COR-L47 (cell line): ENCODE measurements at regions not wholly inside any gene's neighbourhood (a gene's known extent, or its start where the extent isn't known, plus 50 kb on each side); places are given as distances from the start of the nearest gene placed in this dataset.
A peak's percentile ranks its signal among the peaks of the same experiment; 100 is the strongest.

ENCODE experiments used
- DNase-seq: peaks from one replicate; lab custom pipeline; 2025; lab: John Stamatoyannopoulos, UW

DNA sequence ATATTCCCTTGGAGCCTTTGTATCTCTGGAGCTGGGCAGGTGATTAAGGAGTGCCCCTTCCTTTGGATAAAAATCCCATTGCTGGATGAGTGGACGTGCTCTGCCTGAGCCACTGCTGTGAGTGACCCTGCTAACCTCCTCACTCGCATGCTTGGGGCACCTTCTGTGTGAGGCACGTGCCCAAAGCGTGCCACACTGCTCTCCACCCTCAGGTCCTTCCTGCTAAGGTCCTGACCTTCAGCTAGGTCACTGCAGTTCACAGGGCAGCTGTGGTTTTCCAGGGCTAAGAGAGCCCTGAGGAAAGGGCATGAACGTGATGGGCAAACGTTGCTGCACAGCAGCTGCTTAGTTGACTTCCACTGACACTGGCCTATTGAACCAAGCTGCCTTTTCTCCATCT lies 204.4 kb upstream of the COBL start:
- no peak for DNase-seq

DNA sequence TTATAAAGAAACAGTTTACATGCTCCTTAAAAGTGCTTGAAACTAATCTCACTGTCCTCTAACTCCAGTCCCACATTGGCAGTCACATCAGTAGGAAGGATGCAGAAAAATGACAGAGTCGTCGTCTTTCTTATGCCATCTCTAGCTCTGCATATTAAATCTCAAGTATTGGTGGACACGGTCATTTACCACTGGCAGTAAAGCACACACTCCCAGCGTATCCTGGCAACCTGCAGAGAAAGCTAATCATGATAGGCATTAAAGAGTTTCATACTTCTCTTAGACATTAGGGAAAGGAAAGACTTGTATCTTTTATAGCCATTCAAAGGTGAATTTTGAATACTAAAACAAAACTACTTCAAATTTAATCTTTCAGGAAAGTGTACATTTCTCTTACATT lies 202.0 kb upstream of the COBL start:
- no peak for DNase-seq

DNA sequence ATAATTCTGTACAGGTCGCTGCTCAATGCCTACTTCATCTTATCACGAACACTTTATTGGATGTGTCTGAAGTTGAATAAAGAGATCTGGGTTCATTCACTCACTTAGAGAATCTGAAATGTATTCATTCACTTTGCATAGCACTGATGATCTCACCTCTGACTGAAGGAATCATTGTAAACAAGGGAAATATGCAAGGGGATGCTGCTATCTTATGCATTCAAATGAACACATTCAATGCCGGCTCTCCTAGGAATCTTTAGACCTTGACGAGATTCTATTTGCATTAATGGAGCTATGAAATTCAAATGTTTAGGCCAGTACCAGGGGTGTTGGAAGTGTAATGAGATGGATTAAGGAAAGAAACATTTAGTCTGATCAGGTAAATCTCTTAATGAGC lies 200.6 kb upstream of the COBL start:
- no peak for DNase-seq

DNA sequence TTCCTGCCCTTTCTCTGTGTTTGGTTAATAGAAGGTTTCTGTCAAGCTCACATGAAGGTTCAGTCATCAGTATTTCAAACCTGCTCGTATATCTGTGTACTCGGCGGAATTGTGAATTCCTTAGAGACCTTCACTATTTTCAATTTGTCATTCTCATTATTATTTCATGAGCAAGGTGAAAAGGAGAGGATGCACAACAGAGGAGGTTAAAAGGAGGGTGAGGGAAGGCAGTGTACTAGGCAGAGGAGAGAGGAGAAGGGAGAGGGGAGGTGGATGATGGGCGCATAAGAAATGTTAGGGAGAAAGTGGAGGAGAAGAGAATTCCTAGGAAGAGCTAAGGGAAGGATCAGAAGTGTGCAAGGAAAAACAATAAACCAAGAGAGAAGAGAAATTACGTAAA lies 185.0 kb upstream of the COBL start:
- no peak for DNase-seq

DNA sequence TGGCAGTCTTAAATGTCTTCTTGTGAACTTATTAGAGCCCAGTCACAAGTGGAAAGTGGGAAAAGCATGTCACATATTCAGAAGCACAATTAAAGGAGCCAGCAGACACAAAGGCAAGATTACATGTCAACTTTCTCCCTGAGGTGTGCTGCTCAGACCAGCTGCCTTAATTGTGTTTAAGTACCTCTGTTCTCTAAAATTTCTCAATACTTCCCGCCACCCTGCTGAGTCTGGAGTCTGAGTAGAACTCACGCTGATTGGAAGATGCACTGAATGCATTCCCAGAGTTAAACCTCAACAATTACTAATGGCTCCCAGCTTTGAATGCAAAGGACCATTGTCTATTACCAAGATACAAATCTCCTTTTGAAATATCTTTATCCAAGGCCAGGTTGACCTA lies 166.4 kb upstream of the COBL start:
- no peak for DNase-seq

DNA sequence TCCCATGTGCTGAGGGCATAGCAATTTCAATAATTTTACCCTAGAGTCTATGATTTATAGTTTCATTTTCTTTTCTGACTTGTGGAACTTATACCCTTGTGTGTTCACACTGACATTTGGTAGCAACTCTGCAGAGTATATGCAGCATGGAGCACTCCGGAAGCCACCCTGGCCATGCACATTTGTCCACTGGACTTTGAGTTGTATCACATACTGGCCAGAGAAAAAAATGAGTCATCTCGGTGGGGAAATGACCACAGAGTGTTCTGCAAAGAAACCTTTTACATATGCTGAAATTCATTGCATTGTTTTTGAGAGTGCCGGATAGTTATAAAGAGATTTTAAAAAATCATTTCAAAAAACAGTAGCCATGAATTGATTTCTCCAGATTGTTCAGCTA lies 164.8 kb upstream of the COBL start:
- no peak for DNase-seq

DNA sequence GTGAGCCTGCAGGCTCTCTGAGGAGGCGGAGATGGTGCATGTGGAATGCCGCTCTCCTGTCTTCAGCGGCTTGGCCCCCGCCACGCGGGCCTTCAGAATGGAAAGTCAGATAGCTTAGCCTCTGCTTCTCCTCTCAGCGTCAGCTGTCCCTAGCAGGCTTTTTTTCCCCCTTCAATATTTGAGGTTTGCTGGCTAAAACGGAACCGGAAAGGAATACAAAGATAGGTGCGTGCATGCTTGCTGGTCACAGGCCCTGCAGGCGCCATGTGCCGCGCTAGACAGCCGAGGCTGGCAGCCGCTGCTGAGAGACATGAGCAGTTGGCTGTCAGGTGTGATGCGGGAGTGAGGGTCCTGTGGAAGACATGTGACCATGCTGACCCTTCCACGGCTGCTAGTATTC lies 161.2 kb upstream of the COBL start:
- DNase-seq: no peak

DNA sequence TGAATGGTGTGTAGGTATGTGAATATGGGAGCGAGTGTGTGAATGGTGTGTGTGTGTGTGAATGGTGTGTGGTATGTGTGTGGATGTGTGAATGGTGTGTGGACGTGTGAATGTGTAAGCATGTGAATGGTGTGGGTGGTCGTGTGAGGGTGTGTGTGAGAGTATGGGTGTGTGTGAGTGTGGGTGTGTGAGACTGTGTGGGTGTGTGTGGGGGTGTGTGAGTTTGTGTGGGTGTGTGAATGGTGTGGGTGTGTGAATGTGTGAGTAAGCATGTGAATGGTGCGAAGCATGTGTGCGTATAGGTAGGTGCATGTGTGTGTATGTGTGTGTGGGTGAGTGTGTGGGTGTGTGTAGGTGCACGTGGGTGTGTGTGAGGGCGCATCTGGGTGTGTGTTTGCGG lies 160.7 kb upstream of the COBL start:
- DNase-seq: no peak

DNA sequence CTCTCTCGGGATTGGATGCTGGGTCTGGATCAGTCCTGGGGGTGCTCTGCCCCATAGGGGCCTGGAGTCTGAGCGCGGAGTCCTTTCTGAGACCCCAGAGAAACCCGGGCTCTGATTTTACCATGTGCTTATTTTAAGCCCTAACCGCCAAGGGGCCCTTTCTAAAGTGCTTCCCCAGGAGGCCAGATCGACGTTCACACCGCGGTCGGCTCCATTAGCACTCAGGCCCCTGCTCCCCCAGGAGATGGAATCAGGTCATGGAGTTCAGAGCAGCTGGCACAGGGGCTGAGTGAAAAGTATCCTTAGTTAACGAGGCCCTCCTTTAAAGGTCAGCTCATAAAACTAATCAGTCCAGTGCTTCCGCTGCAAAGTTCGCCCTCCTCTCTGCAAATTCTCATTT lies 159.4 kb upstream of the COBL start:
- DNase-seq: no peak

DNA sequence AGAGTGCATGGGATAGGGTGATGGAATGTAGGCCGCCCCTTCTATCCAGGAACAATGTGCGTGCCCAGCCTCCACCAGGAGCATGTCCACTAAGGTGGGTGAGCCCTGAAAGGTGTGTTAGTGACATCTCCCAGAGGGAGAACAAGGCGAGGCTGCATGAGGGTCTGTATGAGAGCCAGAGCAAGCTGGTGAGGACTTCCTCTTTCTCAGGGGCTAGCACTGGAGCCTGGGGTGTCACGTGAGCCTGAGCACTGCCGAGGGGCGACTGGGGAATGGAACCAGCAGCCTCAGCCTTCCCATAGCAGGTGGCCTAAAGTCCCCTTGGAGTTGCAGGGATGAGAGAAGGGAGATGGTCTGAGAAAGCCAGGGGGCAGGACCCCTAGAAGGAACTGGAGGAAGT lies 156.3 kb upstream of the COBL start:
- DNase-seq: no peak

DNA sequence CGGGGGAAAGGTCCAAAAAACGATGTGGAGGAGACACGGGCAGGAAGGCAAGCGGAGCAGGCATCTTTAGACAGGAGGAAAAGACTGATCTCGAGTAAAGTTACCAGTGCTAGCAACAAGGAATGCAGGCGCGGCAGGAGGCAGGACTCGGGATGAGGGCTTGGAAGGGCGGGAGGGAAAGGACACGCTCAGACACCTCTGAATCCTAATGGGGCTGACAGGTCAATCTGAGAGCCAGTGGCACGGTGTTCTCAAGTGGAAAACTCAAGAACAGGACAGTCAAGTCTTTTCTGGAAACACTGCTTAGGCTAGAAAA lies 155.3 kb upstream of the COBL start:
- DNase-seq: no peak

DNA sequence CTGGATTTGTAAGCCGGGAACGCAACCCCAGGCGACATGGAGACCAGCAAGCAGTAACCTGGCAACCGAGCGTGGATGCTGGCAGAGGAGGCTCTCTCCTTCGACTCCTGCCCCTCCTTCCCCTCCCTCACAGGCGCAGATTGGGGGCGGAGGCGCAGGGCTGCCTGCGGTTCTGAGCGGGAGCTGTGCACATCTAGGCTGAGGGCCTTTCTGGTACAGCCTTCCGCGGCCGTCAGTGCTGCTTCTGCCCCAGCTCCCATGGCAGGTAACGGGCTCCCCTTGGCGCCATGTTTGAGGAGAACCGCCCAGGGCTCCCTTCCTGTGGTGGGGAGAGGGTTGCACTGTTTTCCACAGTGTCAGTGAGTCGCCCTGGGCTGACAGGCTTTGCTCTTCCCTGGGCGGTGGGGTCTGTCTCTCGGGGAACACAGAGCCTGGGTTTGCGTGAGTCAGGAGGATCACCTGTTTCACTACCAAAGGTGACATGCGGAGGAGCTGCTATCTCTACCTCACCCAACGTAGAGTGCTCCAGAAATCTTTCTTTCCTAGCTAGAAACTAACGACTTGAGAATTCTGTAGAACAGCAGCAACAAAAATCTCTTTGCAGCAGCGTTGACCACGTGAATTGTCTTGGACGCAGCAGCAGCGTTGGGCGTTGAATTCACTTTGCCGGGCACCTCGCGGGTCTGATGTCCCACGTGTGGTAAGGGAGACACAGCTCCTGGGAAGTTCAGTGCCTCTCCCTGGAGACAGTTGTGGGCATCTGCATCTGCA lies 154.8 kb upstream of the COBL start:
- DNase-seq: peak; percentile 75

DNA sequence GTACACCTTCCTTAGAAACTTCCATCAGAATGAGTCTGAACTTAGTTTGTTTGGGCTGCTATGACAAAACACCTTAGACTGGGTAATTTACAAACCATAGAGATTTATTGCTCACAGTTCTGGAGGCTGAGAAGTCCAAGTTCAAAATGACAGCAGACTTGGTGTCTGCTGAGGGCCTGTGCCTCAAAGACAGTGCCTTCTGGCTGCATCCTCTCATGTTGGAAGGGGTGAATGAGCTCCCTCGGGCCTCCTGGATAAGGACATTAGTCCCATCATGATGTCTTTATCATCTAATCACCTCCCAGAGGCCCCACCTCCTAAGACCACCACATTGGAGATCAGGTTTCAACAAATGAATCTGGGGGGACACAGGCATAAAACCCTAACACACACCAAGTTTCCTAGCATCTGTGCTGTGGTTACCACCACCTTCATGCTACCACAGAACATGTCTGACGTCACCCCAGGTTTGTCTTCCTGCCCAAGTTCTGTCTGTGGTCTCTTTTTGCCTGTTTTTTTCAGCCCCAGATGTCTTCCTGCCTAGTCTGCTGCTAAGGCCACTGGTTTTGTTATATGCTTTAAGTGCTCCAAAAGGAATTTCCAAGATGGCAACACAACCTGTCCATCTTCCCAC lies 150.9 kb upstream of the COBL start:
- no peak for DNase-seq

DNA sequence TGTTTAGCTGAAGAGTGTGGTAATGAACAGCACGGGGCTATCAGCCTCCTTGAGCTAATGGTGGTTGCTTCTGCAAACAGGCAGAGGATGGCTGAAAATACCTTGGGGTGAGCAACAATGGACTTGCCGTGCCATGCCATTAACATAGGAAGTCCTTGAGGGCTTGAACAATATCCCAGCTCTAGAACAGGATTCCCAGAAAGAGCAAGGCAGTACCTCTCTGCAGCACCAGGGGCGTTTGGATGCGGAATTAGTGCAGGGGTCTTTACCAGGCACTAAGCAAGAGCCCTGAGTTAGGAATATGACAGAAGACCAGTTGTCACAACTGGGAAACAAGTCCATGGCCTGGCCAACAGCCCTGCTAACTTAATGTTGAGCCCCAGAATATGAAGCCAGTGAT lies 143.2 kb upstream of the COBL start:
- DNase-seq: no peak

DNA sequence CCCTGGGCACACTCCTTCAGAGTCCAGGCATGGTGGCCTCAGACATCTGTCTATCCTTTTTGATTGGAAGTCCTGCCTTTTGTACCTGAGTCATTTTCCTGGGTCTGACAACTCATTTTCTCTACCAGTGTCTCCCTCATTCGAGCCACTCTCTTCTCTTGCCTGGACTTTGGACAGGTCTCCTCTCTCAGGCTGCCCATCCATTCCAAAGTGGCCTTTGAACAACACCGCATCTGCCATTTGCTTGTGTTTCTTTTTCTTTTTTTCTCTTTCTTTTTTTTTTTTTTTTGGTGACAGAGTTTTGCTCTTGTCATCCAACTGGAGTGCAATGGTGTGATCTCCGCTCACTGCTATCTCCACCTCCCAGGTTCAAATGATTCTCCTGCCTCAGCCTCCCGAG lies 142.1 kb upstream of the COBL start:
- no peak for DNase-seq

DNA sequence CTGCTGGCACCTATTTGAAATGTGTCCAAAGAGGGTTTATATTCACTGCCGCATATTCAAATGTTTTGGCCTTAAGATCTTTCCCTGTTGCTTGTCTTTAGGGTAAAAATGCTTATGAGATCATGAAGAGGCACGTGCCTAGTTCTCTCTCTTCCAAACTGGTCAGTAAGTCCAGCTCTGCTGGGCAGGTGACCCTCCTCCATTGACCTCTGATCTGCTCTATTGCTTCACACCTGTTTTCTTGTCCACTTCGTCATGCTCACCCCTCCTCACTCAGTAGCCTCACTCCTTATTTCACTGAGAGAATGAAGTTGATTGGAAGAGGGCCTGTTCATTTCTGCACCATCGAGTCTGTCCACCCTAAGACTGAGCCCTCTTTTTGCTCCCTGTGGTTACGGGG lies 140.5 kb upstream of the COBL start:
- DNase-seq: no peak

DNA sequence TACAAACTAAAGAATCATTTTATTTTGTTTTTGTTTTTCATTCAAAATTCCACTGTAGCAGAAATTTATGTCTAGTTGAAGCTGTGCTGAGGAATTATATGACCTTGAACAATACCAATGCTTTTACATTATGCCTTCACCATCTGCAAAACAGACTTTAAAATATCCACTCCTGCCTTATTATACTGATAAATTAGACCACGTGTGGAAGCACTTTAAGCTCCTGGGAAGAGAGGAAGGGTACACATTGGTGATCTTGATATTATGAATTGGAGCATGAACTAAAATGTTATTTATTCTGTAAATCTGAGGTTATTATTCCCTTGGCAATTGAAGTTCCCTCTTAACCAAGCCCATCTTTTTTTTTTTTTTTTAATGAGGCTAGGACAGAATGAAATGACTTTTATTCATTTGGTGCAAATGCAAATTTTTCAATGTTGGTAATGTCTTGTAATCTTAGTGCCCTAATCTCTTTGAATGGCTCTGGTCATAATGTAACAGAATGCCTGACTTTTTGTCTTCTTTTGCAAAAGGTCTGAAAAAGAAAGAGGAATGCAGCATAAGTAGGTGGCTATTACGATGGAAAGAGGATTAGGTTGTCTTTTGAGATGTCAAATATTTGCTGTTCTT lies 139.9 kb upstream of the COBL start:
- no peak for DNase-seq

DNA sequence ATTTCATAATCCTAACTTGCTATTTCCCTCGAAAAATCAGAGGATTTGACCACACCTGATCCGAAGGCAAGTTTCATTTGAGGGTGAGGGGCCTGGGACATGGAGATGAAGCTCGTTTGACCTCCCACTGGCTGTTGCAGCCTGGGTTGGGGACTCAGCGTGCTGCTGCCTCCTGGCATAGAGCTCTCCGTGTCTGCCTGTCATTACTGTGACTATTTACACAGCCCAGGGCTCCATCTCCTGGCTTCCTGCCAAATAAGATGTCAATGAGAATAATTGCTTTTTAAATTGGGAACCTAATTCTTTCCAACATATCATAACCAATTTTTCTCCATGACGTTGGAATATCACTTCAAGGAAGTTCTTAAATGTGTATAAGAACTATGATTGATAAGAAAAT lies 139.3 kb upstream of the COBL start:
- DNase-seq: peak; percentile 93

DNA sequence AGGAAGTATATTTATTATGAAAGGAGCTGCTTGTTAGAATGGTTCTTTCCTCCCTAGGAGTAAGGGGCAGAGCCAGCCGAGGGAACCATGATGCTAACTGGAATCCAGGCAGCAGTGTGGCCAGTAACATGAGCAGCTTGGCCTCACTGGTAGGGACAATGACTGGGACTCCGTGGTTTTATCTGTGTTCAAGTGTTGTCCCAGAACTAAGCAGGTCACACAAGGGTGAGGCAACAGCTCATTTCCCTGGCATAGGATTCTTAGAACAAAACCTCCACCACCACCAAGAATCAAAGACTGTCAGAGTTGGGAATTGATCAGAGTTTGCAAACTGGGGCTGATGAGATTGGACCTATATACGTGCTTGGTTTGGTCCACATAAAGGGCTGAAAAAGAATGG lies 138.9 kb upstream of the COBL start:
- no peak for DNase-seq

DNA sequence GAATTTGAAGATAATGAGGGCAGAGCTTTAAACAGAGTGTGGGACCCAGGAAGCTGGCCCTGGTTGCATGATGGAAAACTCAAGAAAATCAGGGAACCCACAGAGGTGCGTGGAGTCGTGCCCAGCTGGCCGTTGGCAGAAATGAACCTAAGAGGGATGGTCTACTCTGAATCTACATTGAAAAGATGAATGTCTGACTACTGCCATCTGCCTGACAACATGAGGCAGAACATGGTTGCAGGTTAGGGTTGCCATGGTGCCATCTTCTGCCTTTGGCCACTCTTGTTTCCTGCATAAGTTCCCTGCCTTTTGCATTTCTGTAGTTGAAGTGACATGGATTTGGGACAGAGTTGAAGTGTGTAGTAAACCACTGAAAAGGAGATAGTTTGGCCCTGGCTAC lies 138.5 kb upstream of the COBL start:
- DNase-seq: no peak

DNA sequence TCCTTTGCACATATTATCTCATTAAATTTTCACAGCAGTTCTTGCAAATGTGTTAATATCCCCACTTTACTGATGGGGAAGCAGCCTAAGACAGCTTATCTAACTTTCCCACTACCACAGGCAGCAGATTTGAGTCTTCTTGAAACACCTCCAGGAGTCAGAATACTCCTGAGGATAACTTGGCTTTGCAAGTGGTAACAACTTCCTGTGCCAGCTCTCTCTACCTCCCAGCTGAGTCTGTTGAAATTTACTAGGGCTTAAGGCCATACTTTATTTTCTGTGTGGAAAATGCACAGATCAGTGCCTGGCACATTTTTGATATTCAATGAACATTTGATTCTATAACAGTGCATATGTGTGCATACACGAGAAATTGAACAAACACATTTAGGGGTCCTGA lies 136.1 kb upstream of the COBL start:
- no peak for DNase-seq

DNA sequence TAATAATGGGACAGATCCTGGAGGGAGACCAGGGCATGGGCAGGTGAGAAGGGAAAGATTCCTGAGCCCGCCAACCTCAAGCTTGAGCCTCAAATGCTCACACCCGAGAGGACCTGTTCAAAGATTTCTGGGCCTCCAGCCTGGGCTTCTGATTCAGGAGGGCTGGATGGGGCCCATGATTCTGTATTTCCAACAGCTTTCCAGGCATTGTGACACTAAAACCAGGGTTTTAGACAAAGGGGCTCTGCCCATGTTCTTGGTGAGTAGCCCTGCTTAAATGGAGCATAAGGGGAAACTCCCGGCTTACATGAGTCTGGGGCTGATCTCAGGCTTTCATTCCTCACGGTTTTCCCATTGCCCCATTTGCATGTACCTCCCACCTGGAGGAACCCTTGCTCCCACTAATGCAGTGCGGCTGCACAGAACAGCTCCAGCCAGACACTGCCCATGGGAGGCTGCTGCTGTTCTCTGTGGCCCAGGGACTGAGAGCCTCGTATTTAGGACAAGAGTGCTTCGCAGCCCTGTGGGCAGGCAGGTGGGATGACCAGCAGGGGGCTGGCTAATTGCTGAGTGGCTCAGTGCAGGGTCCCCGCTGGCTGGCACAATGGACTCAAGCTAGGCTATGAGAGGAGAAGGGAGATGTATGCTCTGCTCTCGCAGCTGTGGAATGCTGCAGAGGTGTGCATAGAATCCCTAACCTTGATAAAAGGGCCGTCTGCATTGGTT lies 135.3 kb upstream of the COBL start:
- peak; percentile 90 for DNase-seq

DNA sequence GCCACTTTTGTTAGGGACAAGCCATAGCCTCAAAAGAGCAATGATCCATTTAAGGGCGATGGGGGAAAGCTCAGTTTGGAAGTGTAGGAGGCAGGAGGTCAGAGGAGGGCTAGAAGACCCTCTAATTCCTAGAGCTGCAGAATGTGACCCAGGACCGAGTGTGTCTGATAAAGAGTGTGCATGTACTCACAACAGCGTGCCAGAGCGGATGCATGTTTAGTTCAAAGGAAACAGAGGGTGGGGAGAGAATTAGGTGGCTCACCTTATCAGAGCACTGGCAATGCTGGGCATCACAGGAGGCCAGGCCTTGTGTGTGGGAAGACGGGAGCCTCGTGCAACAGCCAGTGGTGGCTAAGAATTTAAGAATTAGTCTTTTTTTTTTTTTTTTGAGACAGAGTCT lies 133.9 kb upstream of the COBL start:
- DNase-seq: no peak
